ENCODE measurements at regions not wholly inside any gene's neighbourhood (a gene's known extent, or its start where the extent isn't known, plus 50 kb on each side); places are given as distances from the start of the nearest gene placed in this dataset.

DNA sequence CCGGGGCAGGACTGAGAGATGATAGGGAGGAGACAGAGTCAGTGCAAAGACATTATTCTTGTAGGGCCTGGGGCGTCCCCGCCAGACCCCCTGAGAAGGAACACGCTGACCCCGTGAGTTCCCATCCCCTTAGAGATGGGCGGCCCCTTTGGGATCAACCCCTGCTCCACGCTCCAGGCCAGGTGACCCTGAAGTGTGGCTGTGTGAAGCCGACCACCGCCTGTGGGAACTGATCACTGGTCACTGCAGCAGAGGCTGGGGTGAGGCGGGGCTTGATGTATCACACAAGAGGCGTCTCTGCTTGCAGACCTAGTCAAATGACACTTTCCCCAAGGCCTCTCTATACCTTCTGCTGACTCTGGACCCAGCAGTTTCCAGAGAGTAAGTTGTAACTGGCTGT is 157.4 kb upstream of the TWIST2 start:
- no peak for TF ChIP-seq EZH2 (IDR thresholded peaks at IDR 0.05; ENCODE audit: low read length, missing control alignments)
- no peak for TF ChIP-seq CTCF (conservative IDR thresholded peaks at IDR 0.05 in 1 of 2, IDR thresholded peaks at IDR 0.05 in 1 of 2; ENCODE audit: low read depth in 1 of 2, low read length in 2 of 2)

All from fibroblast of lung (primary cell).